GM18907 (cell line): ENCODE measurements at regions not wholly inside any gene's neighbourhood (a gene's known extent, or its start where the extent isn't known, plus 50 kb on each side); places are given as distances from the start of the nearest gene placed in this dataset.

ENCODE experiments used
- ATAC-seq: cut with Tn5 transposase; IDR thresholded peaks from one replicate; pipeline ENCODE4 v1.9.1; 2021; ENCODE audit warnings: mild to moderate bottlenecking, moderate library complexity; ENCODE audit not compliant: unreplicated experiment

GRCh38 chr2:22901471-22902179 is 483.4 kb upstream of the KLHL29 start:
- ATAC-seq = no peak

- ATAC-seq = no peak
Measured at GRCh38 chr2:22902180-22902550, 482.8 kb upstream of the KLHL29 start.

- no peak for ATAC-seq
Measured at GRCh38 chr2:22902662-22903165, 482.3 kb upstream of the KLHL29 start.

GRCh38 chr2:22903616-22904015 is 481.4 kb upstream of the KLHL29 start:
- ATAC-seq = no peak

- ATAC-seq = no peak
Measured at GRCh38 chr2:22904126-22904684, 480.8 kb upstream of the KLHL29 start.

GRCh38 chr2:22907330-22907729 is 477.6 kb upstream of the KLHL29 start:
- ATAC-seq = no peak

GRCh38 chr2:22912398-22912797 is 472.6 kb upstream of the KLHL29 start:
- no peak for ATAC-seq

- ATAC-seq = no peak
Measured at GRCh38 chr2:22929998-22930397, 455.0 kb upstream of the KLHL29 start.

GRCh38 chr2:22930781-22931180 is 454.2 kb upstream of the KLHL29 start:
- no peak for ATAC-seq

- no peak for ATAC-seq
Measured at GRCh38 chr2:22932288-22932687, 452.7 kb upstream of the KLHL29 start.

GRCh38 chr2:22934747-22935146 is 450.2 kb upstream of the KLHL29 start:
- ATAC-seq = no peak

GRCh38 chr2:22942441-22942840 is 442.5 kb upstream of the KLHL29 start:
- no peak for ATAC-seq

- ATAC-seq = no peak
Measured at GRCh38 chr2:22944143-22944542, 440.8 kb upstream of the KLHL29 start.

GRCh38 chr2:22946553-22946952 is 438.4 kb upstream of the KLHL29 start:
- no peak for ATAC-seq

GRCh38 chr2:22947741-22948140 is 437.2 kb upstream of the KLHL29 start:
- no peak for ATAC-seq

GRCh38 chr2:22950431-22950830 is 434.5 kb upstream of the KLHL29 start:
- ATAC-seq = no peak

GRCh38 chr2:22952656-22953225 is 432.2 kb upstream of the KLHL29 start:
- ATAC-seq = no peak

- no peak for ATAC-seq
Measured at GRCh38 chr2:22957446-22957845, 427.5 kb upstream of the KLHL29 start.

- no peak for ATAC-seq
Measured at GRCh38 chr2:22958308-22958707, 426.7 kb upstream of the KLHL29 start.

GRCh38 chr2:22967756-22968155 is 417.2 kb upstream of the KLHL29 start:
- no peak for ATAC-seq

- ATAC-seq = no peak
Measured at GRCh38 chr2:22970284-22970975, 414.5 kb upstream of the KLHL29 start.

GRCh38 chr2:22970991-22971390 is 414.0 kb upstream of the KLHL29 start:
- ATAC-seq = no peak
